HG03175 (cell line): ENCODE measurements at regions not wholly inside any gene's neighbourhood (a gene's known extent, or its start where the extent isn't known, plus 50 kb on each side); places are given as distances from the start of the nearest gene placed in this dataset.
"Not testable (repeated sequence)": the region's sequence is repeated elsewhere in the genome, so short reads cannot be mapped to it uniquely, and the experiment has no call there.

Experiments
- ATAC-seq: cut with Tn5 transposase; IDR thresholded peaks from one replicate; pipeline ENCODE4 v1.9.1; 2021; ENCODE audit warnings: mild to moderate bottlenecking, moderate library complexity; ENCODE audit not compliant: unreplicated experiment

DNA sequence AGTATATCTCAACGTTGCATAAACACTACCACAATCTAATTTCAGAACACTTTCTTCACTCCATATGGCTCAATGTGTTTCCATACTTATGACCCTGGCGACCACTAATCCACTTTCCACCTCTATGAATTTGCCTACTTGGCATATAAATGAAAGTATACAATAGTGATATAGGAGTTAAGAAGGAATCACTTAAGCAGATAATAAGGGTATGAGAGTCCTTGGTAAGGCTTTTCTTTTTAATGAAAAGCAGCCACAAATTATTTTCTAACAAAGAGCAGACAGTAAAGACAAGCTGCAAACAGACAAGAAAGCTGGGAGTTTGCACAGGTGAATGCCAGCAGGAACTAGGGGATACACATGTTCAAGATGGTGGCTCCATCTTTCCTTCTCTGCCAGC is 615.1 kb upstream of the NUDT12 start:
- ATAC-seq: no peak

GRCh38 chr5:104172976-104173375 is 610.4 kb upstream of the NUDT12 start:
- no peak for ATAC-seq

DNA sequence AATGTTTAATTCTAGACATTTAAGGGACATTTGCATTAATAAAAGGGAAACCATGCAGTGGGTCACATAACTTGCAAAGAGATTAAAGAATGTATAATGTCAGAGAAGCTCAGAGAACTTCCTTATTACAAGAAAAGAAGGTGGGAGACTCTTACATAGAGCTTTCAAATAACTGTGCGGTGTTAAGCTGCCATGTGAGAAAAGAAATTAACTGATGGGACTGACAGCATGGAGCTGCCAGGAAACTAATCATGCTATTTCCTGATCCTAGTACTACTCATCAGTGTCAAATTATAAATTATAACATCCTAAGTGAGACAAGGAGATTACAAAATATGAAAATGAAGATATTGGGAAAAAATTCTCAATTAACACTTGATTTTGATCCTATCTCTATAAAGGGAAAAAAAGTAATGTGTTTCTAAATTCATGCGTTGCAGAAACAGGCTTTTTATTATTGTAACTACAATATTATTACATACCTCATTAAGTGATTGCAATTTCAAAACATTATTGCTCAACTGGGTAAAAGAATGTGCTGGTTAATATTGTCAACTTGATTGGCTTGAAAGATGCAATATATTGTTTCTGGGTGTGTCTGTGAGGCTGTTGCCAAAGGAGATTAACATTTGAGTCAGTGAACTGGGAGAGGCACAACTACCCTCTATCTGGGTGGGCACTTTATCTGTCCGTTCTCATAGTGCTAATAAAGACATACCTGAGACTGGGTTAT is 609.5 kb upstream of the NUDT12 start:
- no peak for ATAC-seq

DNA sequence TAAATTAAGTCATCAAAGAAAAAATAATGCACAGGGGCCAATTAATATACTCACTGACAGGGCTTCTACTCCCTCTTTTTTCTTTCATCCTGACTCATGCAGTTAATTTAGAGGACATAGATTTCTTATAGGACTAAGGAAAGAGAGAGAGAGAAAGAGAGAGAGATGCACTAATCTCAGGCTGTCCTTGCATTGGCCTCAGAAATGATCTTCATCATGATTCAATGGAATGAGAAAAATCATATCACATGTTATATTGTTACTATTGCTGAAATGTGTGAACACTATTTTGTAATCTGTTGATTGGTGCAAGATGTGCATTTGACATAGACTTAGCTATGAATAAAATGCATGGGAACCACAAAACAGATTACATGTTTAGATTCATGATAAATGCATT is 608.3 kb upstream of the NUDT12 start:
- no peak for ATAC-seq

- ATAC-seq: no peak
Observed at GRCh38 chr5:104146652-104147051, 584.1 kb upstream of the NUDT12 start.

DNA sequence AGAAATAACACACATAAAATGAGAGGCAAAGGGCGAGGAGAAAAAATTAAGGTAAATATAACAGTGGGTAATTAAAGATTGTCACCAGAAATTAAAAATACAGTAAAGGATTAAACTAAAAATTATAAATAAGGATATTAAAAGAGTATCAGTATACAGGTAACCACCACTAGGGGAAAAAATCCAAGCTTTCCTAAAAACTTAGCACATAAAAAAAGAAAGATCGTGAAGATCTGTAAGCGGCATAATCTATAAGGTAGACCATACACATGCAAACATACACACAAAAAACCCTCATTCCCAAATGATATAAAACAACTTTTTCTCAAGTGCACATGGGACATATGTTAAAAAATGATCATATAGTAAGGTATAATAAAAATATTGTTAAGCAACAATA is 577.3 kb upstream of the NUDT12 start:
- no peak for ATAC-seq

GRCh38 chr5:104130320-104130719 is 567.7 kb upstream of the NUDT12 start:
- ATAC-seq: no peak

- ATAC-seq: no peak
Observed at GRCh38 chr5:104128348-104128747, 565.8 kb upstream of the NUDT12 start.

DNA sequence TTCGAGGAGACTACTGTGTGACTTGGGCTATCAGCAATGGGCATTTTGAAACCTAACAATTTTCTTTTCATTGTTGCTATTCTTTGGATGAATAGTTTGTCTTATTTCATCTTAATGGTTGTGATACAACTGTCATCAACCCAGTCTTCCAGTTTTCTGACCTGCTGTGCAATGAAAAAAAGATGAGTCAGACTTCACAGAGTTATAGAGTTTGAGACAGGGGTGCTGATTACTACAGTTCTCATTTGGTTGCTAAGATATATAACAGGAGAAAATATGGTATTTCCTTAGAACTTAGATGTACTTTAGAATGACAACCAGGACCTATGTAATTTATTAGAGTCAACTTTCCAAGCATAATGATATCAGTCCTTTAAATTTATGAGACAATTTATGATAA is 564.4 kb upstream of the NUDT12 start:
- ATAC-seq: no peak

DNA sequence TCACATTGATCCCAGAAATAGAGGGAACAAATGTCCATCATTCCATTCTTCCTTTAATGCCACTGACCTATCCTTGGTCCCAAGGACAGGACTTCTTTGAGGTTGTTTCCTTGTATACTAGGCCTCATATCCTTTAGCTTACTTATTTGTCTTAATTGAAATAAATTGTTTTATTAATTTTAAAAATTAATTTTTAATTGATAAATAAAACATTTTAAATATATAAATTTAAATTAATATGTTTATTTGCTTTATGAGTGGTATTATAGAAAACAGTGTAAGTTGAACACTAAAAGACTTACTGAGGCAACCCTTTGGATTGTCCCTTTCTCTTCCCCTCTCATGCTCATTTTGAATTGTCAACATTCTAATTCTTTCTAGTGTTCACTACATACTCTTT is 556.9 kb upstream of the NUDT12 start:
- no peak for ATAC-seq

GRCh38 chr5:104111632-104112031 is 549.0 kb upstream of the NUDT12 start:
- no peak for ATAC-seq

- ATAC-seq: no peak
Observed at GRCh38 chr5:104096451-104096850, 533.9 kb upstream of the NUDT12 start.

DNA sequence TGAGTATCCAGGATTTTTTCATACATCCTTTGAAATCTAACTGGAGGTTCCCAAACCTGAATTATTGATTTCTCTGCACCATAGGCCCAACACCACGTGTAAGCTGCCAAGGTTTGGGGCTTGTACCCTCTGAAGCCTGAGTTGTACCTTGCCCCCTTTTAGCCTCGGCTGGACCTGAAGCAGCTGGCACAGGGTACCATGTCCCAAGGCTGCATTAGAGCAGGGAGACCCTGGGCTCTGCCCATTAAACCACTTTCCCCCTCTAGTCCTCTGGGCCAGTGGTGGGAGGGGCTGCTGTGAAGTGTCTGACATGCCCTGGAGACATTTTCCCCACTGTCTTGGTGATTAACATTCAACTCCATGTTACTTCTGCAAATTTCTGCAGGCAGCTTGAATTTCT is 532.9 kb upstream of the NUDT12 start:
- no peak for ATAC-seq

GRCh38 chr5:104088876-104089778 is 526.5 kb upstream of the NUDT12 start:
- no peak for ATAC-seq

GRCh38 chr5:104084896-104085295 is 522.3 kb upstream of the NUDT12 start:
- no peak for ATAC-seq

GRCh38 chr5:104082754-104083153 is 520.2 kb upstream of the NUDT12 start:
- ATAC-seq: no peak

DNA sequence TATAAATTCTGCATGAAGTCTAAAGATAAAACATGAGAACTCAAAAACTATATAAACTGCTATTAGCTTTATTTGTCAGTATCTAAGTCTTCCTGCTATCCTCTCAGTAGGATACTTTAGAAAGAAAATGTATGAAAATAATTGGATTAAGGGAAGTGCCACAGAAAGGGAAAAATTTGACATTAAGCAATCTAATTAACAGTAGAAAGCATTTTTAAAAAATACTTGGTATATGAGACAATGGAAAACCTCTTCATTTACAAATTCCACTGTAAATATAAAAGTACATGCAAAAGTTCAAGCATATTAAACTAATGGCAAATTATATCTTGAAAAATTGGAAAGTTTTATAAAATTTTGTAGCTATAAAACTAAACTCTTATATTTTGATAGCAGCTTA is 518.6 kb upstream of the NUDT12 start:
- no peak for ATAC-seq

DNA sequence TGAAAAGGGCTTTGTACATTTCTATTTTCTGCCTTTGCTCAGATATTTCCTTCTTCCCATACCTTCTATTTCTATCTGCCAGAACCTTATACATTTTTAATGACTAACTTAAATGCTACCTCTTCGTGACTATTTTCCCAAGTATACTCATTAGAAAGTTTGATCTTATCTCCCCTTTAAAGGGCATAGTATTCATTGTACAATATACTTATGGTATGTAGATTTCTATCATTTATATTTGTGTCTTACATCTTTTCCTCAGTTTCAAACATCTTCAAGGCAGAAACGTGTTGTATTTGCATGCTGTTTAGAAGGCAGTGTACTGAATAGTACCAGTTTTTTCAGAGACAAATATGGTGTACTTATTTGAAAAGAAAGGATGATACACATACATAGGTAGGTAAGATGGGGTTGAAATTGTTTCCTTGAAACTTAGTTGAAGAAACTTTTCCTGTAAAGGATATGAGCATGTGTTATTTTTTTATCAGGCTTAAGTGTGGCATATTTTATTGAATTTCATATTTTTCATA is 518.1 kb upstream of the NUDT12 start:
- no peak for ATAC-seq

DNA sequence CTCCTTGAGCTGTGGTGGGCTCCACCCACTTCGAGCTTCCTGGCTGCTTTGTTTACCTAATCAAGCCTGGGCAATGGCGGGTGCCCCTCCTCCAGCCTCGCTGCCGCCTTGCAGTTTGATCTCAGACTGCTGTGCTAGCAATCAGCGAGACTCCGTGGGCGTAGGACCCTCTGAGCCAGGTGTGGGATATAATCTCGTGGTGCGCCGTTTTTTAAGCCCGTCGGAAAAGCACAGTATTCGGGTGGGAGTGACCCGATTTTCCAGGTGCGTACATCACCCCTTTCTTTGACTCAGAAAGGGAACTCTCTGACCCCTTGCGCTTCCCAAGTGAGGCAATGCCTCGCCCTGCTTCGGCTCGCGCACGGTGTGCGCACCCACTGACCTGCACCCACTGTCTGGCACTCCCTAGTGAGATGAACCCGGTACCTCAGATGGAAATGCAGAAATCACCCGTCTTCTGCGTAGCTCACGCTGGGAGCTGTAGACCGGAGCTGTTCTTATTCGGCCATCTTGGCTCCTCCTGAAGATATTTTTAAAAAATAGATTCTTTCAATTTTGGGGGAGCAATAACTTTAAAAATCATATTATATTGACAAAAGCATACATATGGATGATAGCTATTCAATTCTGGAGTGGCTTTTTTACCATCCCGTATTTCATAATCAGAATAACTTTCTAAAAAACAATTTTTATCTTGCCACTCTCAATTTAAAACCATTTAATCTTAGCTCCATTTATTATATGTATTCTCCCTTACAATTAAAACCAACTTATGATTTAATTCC is 517.5 kb upstream of the NUDT12 start:
- not testable (repeated sequence) for ATAC-seq

DNA sequence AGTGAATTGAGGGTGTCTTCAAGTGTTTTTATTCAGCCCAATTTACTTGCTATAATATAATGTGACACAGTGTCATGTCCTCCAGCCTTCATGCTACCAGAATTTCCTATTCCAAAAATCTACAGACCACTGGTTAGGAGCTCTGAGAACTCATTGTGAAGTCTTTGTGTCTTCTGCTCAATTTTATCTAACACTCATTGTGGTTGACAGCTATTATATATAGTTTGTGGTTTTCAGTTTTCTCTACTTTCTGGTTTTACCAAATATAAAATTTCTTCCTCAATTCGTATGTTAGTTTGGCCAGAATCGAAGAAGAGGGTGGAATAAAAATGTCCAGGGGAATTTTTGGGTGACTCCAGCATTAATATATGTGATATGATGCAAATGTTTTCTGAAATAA is 509.3 kb upstream of the NUDT12 start:
- no peak for ATAC-seq
